WTC11 (cell line): ENCODE measurements at regions not wholly inside any gene's neighbourhood (a gene's known extent, or its start where the extent isn't known, plus 50 kb on each side); places are given as distances from the start of the nearest gene placed in this dataset.

ENCODE experiments used
- ATAC-seq: fragments of 200-7000 bp; cut with Tn5 transposase; 2 replicates; pipeline ENCODE4 v1.10.0; 2021; ENCODE audit warnings: mild to moderate bottlenecking, moderate library complexity
- CTCF ChIA-PET: fragments of 300-600 bp; sonication (Branson Sonifier 250); formaldehyde crosslinking; loops from one replicate; lab custom pipeline; 2021; ENCODE audit warnings: antibody characterized with exemption; lab: Charles Lee
- POLR2A ChIA-PET: fragments of 350-600 bp; sonication (Branson Sonifier 250); formaldehyde crosslinking; loops from one replicate; lab custom pipeline; 2021; ENCODE audit warnings: antibody characterized with exemption; lab: Charles Lee
- DNase-seq: peaks from one replicate; pipeline ENCODE4 v3.0.0; 2021; ENCODE audit warnings: low spot score
- H3K27ac Mint-ChIP-seq: 2 replicates; pipeline ENCODE4 v1.8.0; 2021; ENCODE audit warnings: mixed read lengths
- H3K27me3 Mint-ChIP-seq: 2 replicates; pipeline ENCODE4 v1.8.0; 2021; ENCODE audit warnings: low read depth, mild to moderate bottlenecking, moderate library complexity, mixed read lengths
- H3K36me3 Mint-ChIP-seq: 2 replicates; pipeline ENCODE4 v1.8.0; 2021; ENCODE audit warnings: mixed read lengths
- H3K4me1 Mint-ChIP-seq: 2 replicates; pipeline ENCODE4 v1.8.0; 2022; ENCODE audit warnings: mixed read lengths
- H3K4me3 Mint-ChIP-seq: 2 replicates; pipeline ENCODE4 v1.8.0; 2021; ENCODE audit warnings: mild to moderate bottlenecking, moderate library complexity, mixed read lengths
- H3K9me3 Mint-ChIP-seq: 2 replicates; pipeline ENCODE4 v1.8.0; 2021; ENCODE audit warnings: mixed read lengths
- ARID4B ChIP-seq: sonication (generic); formaldehyde crosslinking; IDR thresholded peaks from 2 replicates; pipeline ENCODE4 v1.8.0; 2023; ENCODE audit warnings: missing genetic modification reagents, mild to moderate bottlenecking, borderline replicate concordance
- E2F1 ChIP-seq: sonication (generic); formaldehyde crosslinking; IDR thresholded peaks from 2 replicates; pipeline ENCODE4 v1.8.0; 2022; ENCODE audit warnings: mild to moderate bottlenecking, missing genetic modification reagents
- E2F5 ChIP-seq: sonication (generic); formaldehyde crosslinking; IDR thresholded peaks from 2 replicates; pipeline ENCODE4 v1.8.1; 2022; ENCODE audit warnings: mild to moderate bottlenecking, moderate library complexity, missing genetic modification reagents
- ESRRA ChIP-seq: sonication (generic); formaldehyde crosslinking; IDR thresholded peaks from 2 replicates; pipeline ENCODE4 v1.8.1; 2022; ENCODE audit warnings: mild to moderate bottlenecking, missing genetic modification reagents, borderline replicate concordance
- HMGA2 ChIP-seq: fragments of 250-450 bp; sonication (Bioruptor Pico); IDR thresholded peaks from 2 replicates; pipeline ENCODE4 v1.4.0; 2021; ENCODE audit warnings: mild to moderate bottlenecking, moderate library complexity
- NFYB ChIP-seq: sonication (generic); formaldehyde crosslinking; conservative IDR thresholded peaks from 2 replicates; pipeline ENCODE4 v1.8.0; 2022; ENCODE audit warnings: low read depth, missing genetic modification reagents
- ZMAT4 ChIP-seq: fragments of 250-450 bp; sonication (Bioruptor Pico); IDR thresholded peaks from 2 replicates; pipeline ENCODE4 v1.9.0; 2021; ENCODE audit warnings: mild to moderate bottlenecking
- ZNF317 ChIP-seq: sonication (generic); formaldehyde crosslinking; IDR thresholded peaks from 2 replicates; pipeline ENCODE4 v1.8.1; 2023; ENCODE audit warnings: low read depth, mild to moderate bottlenecking, moderate library complexity, missing genetic modification reagents, borderline replicate concordance

- DNase-seq (no peak), ATAC-seq (no peak)
- Mint-ChIP-seq H3K9me3 (peaks cover 5% of the 10 kb centered on the region), H3K27ac (no peak overlapping the region), H3K36me3 (no peaks in the 10 kb centered on the region), H3K27me3 (no peaks in the 10 kb centered on the region), H3K4me1 (peaks cover 12% of the 10 kb centered on the region), H3K4me3 (no peak overlapping the region)
- CTCF ChIA-PET = interaction anchor here (0.6 to 3.3 kb wide), 28 partner anchors 8 to 315 kb away, joined by 3 to 24 read pairs (median 5); no protein-coding TSS in a partner anchor
- POLR2A ChIA-PET = no interaction called here
- TF ChIP-seq ESRRA (CRISPR knock-in tag) (no peak), HMGA2 (peak; percentile 97), ZNF317 (CRISPR knock-in tag) (no peak)
These were observed 128.0 kb upstream of the FGF3 start for GRCh38 chr11:69947059-69947792.

- no peaks in the 10 kb centered on the region for H3K27me3 Mint-ChIP-seq
These were observed 128.6 kb upstream of the FGF3 start for GRCh38 chr11:69947793-69948255.

More at GRCh38 chr11:69947793-69948255, 128.6 kb upstream of the FGF3 start:
- ATAC-seq = no peak
- Mint-ChIP-seq H3K4me1 (peaks cover 12% of the 10 kb centered on the region), H3K4me3 (no peak overlapping the region), H3K27ac (no peak overlapping the region), H3K9me3 (peaks cover 5% of the 10 kb centered on the region), H3K36me3 (no peaks in the 10 kb centered on the region)
- no peak for DNase-seq
- TF ChIP-seq E2F5 (CRISPR knock-in tag) = 0 out of 2 replicates have a peak, but pooled peaks have one; percentile 31
- TF ChIP-seq ARID4B (CRISPR knock-in tag) = no peak
- TF ChIP-seq NFYB (CRISPR knock-in tag) = no peak
- no peak for TF ChIP-seq ZMAT4 (CRISPR knock-in tag)
- no peak for TF ChIP-seq E2F1 (CRISPR knock-in tag)
- POLR2A ChIA-PET = no interaction called here
- CTCF ChIA-PET = interaction anchor here (0.6 to 3.3 kb wide), 29 partner anchors 9 to 314 kb away, joined by 3 to 24 read pairs (median 5); no protein-coding TSS in a partner anchor
